ENCODE measurements at regions not wholly inside any gene's neighbourhood (a gene's known extent, or its start where the extent isn't known, plus 50 kb on each side); places are given as distances from the start of the nearest gene placed in this dataset.

GRCh38 chr1:228845101-228845500 lies 109.8 kb downstream of the RHOU start:
- TF ChIP-seq CTCF (conservative IDR thresholded peaks at IDR 0.05; ENCODE audit: low read depth, low read length) (no peak), EZH2 (IDR thresholded peaks at IDR 0.05; ENCODE audit: borderline replicate concordance, low read depth, low read length, poor library complexity, severe bottlenecking) (no peak)
